DMS153 treated with DMSO at 0.1 percent for 48 hours (cell line): ENCODE measurements at regions not wholly inside any gene's neighbourhood (a gene's known extent, or its start where the extent isn't known, plus 50 kb on each side); places are given as distances from the start of the nearest gene placed in this dataset.

Experiments
- DNase-seq: peaks from one replicate; lab custom pipeline; 2025; ENCODE audit not compliant: unreplicated experiment; lab: John Stamatoyannopoulos, UW

- DNase-seq, result no peak
Observed at GRCh38 chr5:67390935-67391334, 194.3 kb upstream of the CD180 start.

DNA sequence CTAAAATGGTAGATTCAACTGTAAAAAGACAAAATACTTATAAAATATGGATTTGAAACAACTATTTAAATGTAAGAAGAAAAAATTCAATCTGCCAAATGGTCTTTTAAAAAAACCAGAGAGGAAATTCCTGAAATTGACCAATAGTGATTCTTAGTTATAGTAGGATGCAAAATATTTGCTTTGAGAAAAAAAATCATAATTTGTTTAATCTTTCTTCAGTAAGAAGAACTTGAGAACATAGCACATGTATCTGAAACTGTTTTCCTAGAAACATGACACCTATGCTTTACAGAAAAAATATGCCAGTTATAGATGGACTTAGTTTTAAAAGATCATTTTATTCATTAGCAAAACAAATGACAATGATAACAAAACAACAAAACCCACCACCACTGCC, 186.9 kb upstream of the CD180 start:
- DNase-seq, result no peak

DNA sequence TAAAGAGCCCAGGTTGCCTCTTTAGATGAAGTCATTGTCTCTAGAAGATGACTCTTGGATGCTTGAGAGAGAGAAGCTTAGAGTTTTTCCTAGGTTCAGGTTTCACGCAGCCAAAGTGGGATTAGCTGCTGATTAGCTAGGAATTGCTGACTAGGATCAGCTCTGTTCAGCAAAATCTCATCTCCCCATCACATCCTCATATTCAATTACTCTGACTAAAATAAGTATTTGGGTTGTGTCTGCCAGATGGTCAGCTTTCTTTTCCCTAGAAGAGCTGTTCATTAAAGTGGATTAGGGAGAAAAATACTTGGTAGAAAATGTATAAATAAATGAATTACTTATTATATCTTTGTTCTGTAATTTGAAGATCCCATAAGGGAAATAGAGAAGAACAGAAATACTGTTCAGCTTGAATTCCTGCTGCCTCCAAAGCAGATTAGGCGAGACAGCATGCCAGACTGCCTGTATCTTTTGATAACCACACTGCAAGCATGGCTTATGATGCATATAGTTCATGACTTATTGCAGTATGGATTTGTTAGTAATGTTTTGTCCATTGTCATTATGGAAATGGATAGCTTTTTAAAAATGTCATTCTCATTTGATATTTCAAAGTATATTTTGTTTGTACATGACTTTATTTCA, 184.8 kb upstream of the CD180 start:
- DNase-seq, result no peak

DNA sequence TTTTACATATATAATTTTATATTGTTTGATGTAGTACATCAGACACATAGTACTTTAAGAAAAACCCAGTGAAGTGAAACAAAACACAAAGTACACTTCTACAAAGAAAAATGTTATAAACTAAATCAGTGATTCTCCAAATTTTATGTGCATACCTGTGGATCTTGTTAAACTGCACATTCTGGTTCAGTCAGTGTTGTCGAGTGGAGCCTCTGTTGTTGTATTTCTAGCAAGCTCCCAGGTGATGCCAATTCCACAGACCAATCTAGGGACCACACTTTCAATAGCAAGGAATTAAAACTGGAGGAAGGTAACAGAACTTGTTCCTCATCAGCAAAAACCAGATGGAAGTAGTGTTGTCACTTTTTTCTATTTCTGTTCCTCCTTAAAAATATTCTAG, 183.8 kb upstream of the CD180 start:
- no peak for DNase-seq

DNA sequence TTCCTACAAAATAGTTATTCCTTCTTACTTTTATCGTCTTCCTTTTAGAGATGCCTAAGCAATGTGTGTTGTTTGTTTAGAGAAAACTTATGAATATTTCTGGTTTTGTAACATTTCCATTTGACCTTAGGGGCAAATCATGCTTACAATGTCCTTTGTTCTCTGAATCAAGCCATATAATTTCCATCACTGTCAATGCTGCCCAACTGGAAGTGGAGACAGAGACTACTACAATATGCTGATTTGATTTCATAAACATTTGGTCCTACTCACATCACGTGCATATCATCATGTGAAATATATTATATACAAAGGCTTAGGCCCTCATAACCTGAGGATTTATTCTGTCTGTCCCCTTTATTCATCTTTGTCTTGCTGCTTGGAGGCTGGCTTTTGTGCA, 183.2 kb upstream of the CD180 start:
- DNase-seq, result no peak

DNA sequence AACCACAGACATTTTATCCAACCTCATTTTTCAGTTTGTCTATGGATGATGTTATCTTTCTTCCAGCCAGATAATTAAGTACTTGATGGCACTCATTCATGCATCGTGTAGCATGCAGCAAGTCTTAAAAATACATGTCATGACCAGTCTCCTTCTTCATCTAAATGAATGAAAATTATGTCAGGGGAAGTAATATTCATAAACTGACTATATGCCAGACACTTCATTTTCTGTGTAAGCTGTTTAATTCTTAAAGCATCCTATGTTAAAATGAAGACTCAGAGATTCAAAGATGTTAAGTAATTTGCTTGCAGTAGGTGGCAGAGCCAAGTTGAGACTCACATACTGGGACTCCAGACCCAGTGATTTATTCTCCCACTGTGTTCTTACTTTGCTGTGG, 181.7 kb upstream of the CD180 start:
- DNase-seq, result no peak

DNA sequence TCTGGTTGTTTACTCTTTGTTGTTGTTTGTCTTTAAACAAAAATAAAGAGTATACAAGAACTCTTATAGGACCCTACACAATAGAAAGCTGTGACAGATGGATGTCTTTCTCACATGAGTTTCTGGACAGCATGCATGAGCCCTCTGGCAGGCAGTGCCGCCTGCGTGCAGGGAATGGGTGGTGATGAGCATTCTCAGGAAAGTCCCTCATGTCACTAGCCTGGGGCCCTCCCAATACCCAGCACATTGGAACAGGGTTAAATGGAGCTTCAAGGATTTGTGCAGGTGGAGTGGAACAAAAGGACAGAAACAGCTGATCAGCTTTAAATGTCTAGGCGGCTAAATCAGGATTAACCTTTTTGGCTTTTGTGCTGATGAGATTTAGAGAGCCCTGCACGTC, 181.0 kb upstream of the CD180 start:
- DNase-seq, result no peak

GRCh38 chr5:67375606-67376005, 179.0 kb upstream of the CD180 start:
- DNase-seq, result no peak

- no peak for DNase-seq
Observed at GRCh38 chr5:67374378-67374777, 177.8 kb upstream of the CD180 start.

DNA sequence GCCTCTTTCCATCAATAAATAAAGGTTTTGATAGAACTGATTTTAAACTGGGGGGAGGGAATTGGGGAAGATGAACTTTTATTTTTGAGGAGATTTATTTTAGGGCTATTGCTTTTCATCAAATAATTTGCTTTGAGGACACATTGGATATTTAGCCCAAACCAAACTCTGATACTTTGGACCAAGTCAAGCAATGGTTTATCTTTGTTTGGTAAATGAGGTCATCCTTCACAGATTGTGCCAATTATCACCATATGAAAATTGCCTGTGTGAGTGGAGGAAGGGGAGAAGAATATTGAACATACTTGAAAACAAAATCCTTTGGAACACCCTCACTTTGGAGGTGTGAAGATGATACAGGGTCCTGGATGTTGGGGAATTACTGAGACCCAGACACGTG, 176.9 kb upstream of the CD180 start:
- DNase-seq, result no peak

GRCh38 chr5:67372887-67373286, 176.3 kb upstream of the CD180 start:
- no peak for DNase-seq

DNA sequence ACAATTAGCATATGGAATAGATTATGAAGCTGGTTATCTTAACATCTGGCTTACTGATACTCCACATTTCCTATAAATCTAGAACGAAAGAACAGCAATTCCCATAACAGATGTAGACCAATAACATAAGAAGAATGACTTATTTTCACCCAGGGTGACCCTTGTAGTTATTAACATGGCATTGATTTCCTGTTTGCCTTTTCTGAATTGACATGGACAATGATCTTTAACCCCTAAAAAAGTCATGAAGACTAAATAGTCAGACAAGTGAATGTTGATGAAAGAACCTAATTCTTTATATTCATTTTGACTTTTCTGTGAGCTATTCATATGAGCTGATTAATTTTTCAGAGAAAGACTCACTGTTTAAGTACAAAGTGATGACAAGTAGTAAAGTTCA, 175.3 kb upstream of the CD180 start:
- DNase-seq, result no peak

DNA sequence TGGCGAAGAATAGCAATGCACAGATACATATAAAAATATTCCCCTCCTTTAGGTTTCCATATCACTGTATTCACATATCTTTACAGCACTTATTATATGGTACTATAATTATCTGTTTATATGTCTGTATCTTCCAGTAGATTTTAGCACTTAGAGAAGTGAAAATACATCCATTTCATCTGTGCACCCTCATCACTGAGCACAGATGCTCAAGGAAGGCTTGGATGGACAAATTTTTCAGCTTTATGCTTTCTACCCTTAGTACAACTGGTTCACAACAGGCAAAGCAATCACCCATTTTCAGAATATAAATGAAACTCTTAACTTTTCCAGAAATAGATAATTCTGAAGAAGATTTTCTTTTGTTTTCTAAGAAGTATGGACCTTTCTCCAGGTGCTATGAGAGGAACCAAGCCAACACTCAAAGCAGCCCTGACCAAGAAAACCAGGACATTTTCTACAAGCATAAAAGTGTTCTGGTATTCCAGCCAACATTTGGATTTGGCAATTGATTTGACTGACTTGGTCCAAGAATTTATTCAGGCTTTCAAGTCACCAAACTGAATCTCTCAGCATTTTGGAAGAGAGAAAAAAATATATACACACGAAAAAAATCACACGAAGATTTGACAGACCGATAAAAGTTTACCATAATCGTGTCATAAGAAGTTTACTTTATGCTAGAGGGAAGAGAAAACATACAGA, 170.2 kb upstream of the CD180 start:
- no peak for DNase-seq

GRCh38 chr5:67366276-67366675, 169.7 kb upstream of the CD180 start:
- no peak for DNase-seq

- DNase-seq, result no peak
Observed at GRCh38 chr5:67364381-67364970, 167.9 kb upstream of the CD180 start.

- no peak for DNase-seq
Observed at GRCh38 chr5:67363963-67364362, 167.4 kb upstream of the CD180 start.

DNA sequence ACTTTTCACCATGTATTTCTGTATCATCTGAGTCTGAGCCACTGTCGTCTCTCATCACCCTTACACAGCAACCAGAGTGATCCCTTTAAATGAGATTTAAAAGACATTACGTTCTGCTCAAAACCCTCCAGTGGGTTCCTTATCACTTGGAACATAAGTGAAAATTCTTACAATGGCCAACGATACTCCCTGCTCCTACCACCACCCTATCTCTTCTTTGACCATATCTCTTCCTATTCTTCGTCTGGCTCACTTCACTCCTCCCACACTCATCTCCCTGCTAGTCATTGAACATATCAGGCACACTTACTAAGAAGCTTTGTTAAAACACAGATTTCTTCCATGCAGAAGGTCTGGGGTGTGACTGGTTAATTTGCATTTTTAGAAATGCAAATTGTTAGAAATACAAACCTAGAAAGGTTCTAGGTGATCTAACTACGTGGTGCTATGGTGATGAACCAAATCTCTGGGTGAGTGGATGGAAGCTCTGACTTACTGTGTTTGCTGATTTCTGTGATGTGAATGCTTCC, 166.6 kb upstream of the CD180 start:
- DNase-seq, result no peak

DNA sequence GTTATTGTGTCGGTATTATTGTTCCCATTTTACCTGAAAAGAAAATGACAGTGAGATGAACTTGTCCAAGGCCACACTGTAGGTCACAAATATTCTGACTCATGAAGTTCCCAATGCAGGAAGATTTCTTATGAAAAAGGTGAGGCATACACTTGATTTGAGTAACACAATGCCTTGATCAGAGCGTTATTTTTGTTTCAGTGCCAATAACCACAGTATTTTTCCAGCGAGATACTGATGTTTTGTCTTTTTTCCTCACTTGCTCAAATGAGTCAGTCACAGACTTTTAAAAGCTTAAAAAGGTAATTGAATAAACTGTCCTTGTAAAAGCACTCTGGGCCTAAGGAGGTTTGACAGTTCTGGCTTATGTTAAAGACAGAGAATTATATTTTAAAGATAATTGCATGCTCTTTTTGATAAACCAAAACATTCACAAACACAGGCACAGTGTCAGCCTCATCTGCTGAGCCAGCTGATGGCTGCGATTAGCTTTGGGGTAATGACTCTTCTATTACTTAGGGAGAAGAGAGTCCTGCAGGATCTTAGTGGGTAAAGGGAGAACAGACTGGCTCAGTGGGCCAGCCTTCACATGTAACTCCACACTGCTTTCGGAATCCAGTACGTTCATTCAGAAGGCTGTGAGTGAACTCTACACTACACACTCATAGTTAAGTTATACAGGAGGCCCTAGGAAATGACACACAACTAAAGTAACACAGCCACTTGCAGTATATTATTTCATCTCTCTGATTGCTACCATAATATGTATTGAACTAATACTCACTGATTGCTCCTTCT, 165.5 kb upstream of the CD180 start:
- no peak for DNase-seq

- no peak for DNase-seq
Observed at GRCh38 chr5:67360047-67360446, 163.4 kb upstream of the CD180 start.

- DNase-seq, result no peak
Observed at GRCh38 chr5:67358186-67358585, 161.6 kb upstream of the CD180 start.

- no peak for DNase-seq
Observed at GRCh38 chr5:67355120-67355713, 158.6 kb upstream of the CD180 start.
